ENCODE measurements at regions not wholly inside any gene's neighbourhood (a gene's known extent, or its start where the extent isn't known, plus 50 kb on each side); places are given as distances from the start of the nearest gene placed in this dataset.

DNA sequence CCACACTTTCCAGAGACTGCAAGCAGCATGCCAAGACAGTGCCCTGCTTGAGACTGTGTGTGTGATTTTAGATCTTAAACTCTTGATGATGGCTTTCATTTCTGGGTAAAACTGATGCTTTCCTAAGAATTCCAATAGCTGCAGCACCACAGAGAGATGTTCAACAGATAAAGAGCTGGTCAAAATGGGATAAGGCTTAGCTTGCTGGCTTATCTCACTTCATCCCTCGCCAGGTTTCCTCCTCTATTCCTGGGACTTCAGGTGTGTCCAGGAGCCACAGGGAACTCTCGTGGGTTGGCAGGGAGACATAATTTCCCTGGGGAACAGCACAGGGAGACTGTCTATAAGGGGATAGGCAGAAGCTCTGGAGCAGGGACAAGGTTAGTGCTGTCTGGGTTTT lies 137.3 kb downstream of the KCTD15 start:
- Histone ChIP-seq H3K9ac (ENCODE audit: insufficient read depth, low read length, poor library complexity, severe bottlenecking) (no peak overlapping the region), H2AFZ (ENCODE audit: insufficient read depth, low read depth, low read length, poor library complexity, severe bottlenecking) (no peak overlapping the region), H3K27ac (ENCODE audit: low read depth in 1 of 2, low read length in 2 of 2) (no peak overlapping the region), H3K4me2 (replicated peaks; ENCODE audit: extremely low read depth, low read length, poor library complexity, severe bottlenecking) (no peak overlapping the region), H3K4me1 (ENCODE audit: control insufficient read depth in 1 of 2, insufficient read depth in 2 of 2, low read length in 2 of 2) (no peaks in the 10 kb centered on the region), H3K4me3 (replicated peaks in 1 of 3; ENCODE audit: low read depth in 2 of 3, low read length in 3 of 3) (no peak overlapping the region), H4K20me1 (ENCODE audit: insufficient read depth, low read length) (no peaks in the 10 kb centered on the region), H3K79me2 (ENCODE audit: insufficient read depth, low read length) (no peaks in the 10 kb centered on the region), H3K36me3 (replicated peaks in 1 of 2; ENCODE audit: control insufficient read depth in 1 of 2, insufficient read depth in 2 of 2, low read length in 2 of 2) (no peaks in the 10 kb centered on the region), H3K27me3 (ENCODE audit: control insufficient read depth in 2 of 2, insufficient read depth in 2 of 2, low read length in 2 of 2) (no peaks in the 10 kb centered on the region), H3K9me3 (replicated peaks in 1 of 2; ENCODE audit: control insufficient read depth in 1 of 2, insufficient read depth in 1 of 2, low read length in 2 of 2) (peaks cover 4 to 15% of the 10 kb centered on the region in 2 donors)
- DNase-seq, result no peak
- Mint-ChIP-seq H3K27ac (peak overlapping the region in 1 of 7 donors; percentile 16), H3K27me3 (ENCODE audit: low read depth in 3 of 3) (peaks cover 4% of the 10 kb centered on the region in 3 donors), H3K4me3 (no peak overlapping the region), H3K36me3 (no peaks in the 10 kb centered on the region), H3K9me3 (peaks cover 4 to 19% (median 9%) of the 10 kb centered on the region in 7 donors), H3K4me1 (no peaks in the 10 kb centered on the region)
- WGBS (ENCODE audit: insufficient coverage), result 90% methylated on average over 1 of the region's 2 CpGs
- intact Hi-C loops (cut with micrococcal nuclease), result no loop called here
- TF ChIP-seq, protein P1, sequence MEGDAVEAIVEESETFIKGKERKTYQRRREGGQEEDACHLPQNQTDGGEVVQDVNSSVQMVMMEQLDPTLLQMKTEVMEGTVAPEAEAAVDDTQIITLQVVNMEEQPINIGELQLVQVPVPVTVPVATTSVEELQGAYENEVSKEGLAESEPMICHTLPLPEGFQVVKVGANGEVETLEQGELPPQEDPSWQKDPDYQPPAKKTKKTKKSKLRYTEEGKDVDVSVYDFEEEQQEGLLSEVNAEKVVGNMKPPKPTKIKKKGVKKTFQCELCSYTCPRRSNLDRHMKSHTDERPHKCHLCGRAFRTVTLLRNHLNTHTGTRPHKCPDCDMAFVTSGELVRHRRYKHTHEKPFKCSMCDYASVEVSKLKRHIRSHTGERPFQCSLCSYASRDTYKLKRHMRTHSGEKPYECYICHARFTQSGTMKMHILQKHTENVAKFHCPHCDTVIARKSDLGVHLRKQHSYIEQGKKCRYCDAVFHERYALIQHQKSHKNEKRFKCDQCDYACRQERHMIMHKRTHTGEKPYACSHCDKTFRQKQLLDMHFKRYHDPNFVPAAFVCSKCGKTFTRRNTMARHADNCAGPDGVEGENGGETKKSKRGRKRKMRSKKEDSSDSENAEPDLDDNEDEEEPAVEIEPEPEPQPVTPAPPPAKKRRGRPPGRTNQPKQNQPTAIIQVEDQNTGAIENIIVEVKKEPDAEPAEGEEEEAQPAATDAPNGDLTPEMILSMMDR (IDR thresholded peaks at IDR 0.05), result no peak

DNA sequence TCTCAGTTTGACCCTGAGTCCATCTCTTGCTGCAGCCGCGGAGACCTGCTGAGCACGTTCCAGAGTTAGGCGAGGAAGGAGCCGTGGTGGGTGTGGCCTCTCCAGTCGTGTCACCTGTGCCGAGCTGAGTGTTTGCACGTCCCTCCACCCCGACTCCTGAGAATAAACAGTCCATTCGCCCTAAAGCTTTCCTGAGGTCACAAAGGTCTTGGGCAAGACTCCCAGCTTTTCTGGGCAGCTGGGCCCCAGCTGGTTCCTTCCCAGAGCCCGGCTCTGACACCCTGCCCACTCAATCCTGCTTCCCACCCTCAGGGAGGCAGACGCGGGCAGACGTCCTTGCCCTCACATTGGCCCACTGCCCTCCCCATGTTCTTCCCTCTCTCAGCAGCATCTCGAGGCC lies 142.2 kb downstream of the KCTD15 start:
- no peaks in the 10 kb centered on the region for H3K4me1 Mint-ChIP-seq
- Histone ChIP-seq H3K27me3 (ENCODE audit: control insufficient read depth in 2 of 2, insufficient read depth in 2 of 2, low read length in 2 of 2) (no peaks in the 10 kb centered on the region), H3K9me3 (replicated peaks in 1 of 2; ENCODE audit: control insufficient read depth in 1 of 2, insufficient read depth in 1 of 2, low read length in 2 of 2) (peaks cover 4 to 14% of the 10 kb centered on the region in 2 donors), H3K4me1 (ENCODE audit: control insufficient read depth in 1 of 2, insufficient read depth in 2 of 2, low read length in 2 of 2) (no peaks in the 10 kb centered on the region), H3K36me3 (replicated peaks in 1 of 2; ENCODE audit: control insufficient read depth in 1 of 2, insufficient read depth in 2 of 2, low read length in 2 of 2) (no peaks in the 10 kb centered on the region), H3K79me2 (ENCODE audit: insufficient read depth, low read length) (no peaks in the 10 kb centered on the region), H2AFZ (ENCODE audit: insufficient read depth, low read depth, low read length, poor library complexity, severe bottlenecking) (no peak overlapping the region), H3K4me3 (replicated peaks in 1 of 3; ENCODE audit: low read depth in 2 of 3, low read length in 3 of 3) (no peak overlapping the region), H3K9ac (ENCODE audit: insufficient read depth, low read length, poor library complexity, severe bottlenecking) (no peak overlapping the region), H3K4me2 (replicated peaks; ENCODE audit: extremely low read depth, low read length, poor library complexity, severe bottlenecking) (no peak overlapping the region), H3K27ac (ENCODE audit: low read depth in 1 of 2, low read length in 2 of 2) (no peak overlapping the region), H4K20me1 (ENCODE audit: insufficient read depth, low read length) (no peaks in the 10 kb centered on the region)
- TF ChIP-seq, protein P1 (IDR thresholded peaks at IDR 0.05), result no peak
- H3K36me3 Mint-ChIP-seq, result no peaks in the 10 kb centered on the region
- H3K27ac Mint-ChIP-seq, result no peak overlapping the region
- peaks cover 4 to 12% (median 8%) of the 10 kb centered on the region in 7 donors for H3K9me3 Mint-ChIP-seq
- WGBS (ENCODE audit: insufficient coverage), result 65% methylated on average over 15 of the region's 15 CpGs
- H3K4me3 Mint-ChIP-seq, result peak overlapping the region in 1 of 2 donors; percentile 16
- no peak for DNase-seq
- intact Hi-C loops (cut with micrococcal nuclease), result no loop called here
- peaks cover 0 to 4% (median 3%) of the 10 kb centered on the region in 3 donors for H3K27me3 Mint-ChIP-seq (ENCODE audit: low read depth in 3 of 3)
